ENCODE measurements at regions not wholly inside any gene's neighbourhood (a gene's known extent, or its start where the extent isn't known, plus 50 kb on each side); places are given as distances from the start of the nearest gene placed in this dataset.

DNA sequence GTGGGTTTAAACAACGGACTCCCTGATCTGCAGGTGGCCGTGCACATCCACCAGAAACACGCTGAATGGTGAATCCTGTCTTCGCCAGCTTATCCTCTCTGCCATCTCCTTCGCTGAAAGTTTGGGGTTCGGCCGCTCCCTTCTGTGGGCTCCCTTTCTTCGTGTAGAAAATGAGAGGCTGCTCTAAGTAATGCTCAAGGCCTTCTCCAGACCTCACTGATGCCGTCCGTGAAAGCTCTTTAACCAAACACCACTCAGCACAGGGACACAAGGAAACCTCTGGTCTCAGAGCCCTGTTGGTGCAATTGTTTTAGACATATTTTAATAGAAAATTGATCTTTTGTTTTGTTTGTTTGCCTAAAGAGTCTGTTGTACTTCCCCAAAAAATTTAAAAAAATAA, 596.5 kb downstream of the IRX1 start:
- no peaks in the 10 kb centered on the region for H3K9me3 ChIP-seq
- no peaks in the 10 kb centered on the region for H3K4me1 ChIP-seq (ENCODE audit: control insufficient read depth in 1 of 2, low read depth in 2 of 2)
- no peak for DNase-seq (ENCODE audit: low spot score)
- H3K36me3 ChIP-seq = no peaks in the 10 kb centered on the region
- H3K27ac ChIP-seq = no peak overlapping the region
- TF ChIP-seq, protein P1, sequence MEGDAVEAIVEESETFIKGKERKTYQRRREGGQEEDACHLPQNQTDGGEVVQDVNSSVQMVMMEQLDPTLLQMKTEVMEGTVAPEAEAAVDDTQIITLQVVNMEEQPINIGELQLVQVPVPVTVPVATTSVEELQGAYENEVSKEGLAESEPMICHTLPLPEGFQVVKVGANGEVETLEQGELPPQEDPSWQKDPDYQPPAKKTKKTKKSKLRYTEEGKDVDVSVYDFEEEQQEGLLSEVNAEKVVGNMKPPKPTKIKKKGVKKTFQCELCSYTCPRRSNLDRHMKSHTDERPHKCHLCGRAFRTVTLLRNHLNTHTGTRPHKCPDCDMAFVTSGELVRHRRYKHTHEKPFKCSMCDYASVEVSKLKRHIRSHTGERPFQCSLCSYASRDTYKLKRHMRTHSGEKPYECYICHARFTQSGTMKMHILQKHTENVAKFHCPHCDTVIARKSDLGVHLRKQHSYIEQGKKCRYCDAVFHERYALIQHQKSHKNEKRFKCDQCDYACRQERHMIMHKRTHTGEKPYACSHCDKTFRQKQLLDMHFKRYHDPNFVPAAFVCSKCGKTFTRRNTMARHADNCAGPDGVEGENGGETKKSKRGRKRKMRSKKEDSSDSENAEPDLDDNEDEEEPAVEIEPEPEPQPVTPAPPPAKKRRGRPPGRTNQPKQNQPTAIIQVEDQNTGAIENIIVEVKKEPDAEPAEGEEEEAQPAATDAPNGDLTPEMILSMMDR (IDR thresholded peaks at IDR 0.05) = no peak
- H3K27me3 ChIP-seq (replicated peaks; ENCODE audit: insufficient read depth) = no peaks in the 10 kb centered on the region
- no peak overlapping the region for H3K4me3 ChIP-seq
- no peak for ATAC-seq (ENCODE audit: insufficient number of reproducible peaks, low FRiP score, low read depth)

DNA sequence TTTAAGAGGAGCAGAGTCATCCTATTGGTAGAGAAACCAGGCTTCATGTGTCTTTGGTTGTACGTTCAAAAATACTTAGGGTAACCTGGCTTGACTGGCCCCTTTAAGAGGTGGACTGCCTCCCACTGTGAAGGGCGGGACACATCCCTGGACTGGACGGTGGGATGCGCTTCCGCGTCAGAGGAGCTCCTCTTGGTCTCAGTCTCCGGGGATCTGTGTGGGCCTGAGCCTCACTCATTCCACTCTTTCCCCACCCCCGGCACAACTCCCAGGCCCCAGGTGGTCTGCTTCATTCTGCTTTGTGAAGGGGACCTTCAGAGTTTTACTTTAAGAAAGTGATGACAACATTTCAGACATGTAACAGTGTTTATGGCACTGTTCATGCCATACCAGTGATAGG, 601.1 kb downstream of the IRX1 start:
- H3K4me3 ChIP-seq = no peak overlapping the region
- TF ChIP-seq, protein P1 (IDR thresholded peaks at IDR 0.05) = no peak
- H3K4me1 ChIP-seq (ENCODE audit: control insufficient read depth in 1 of 2, low read depth in 2 of 2) = no peaks in the 10 kb centered on the region
- no peak overlapping the region for H3K27ac ChIP-seq
- DNase-seq (ENCODE audit: low spot score) = no peak
- no peaks in the 10 kb centered on the region for H3K9me3 ChIP-seq
- no peak for ATAC-seq (ENCODE audit: insufficient number of reproducible peaks, low FRiP score, low read depth)
- no peaks in the 10 kb centered on the region for H3K27me3 ChIP-seq (replicated peaks; ENCODE audit: insufficient read depth)
- H3K36me3 ChIP-seq = no peaks in the 10 kb centered on the region

DNA sequence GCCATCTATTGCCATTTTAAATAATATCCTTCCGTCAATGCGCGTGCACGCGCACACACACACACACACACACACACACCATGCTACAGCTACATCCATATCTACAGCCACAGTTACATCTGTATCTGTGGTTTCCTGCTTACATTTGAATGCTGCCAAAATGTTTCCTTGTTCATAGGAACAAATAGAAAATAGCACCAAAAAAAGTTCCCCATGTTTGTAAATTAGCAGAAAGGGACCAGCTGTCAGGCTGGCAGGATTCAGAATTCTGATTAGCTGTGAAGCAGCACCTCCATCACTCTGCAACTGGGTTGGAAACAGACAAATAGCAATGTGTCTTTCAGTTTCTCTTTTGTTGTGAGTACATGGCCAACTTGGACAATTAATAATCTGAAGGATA, 601.5 kb downstream of the IRX1 start:
- TF ChIP-seq, protein P1 (IDR thresholded peaks at IDR 0.05) = no peak
- Histone ChIP-seq H3K27ac (no peak overlapping the region), H3K36me3 (no peaks in the 10 kb centered on the region), H3K9me3 (no peaks in the 10 kb centered on the region), H3K4me1 (ENCODE audit: control insufficient read depth in 1 of 2, low read depth in 2 of 2) (no peaks in the 10 kb centered on the region), H3K4me3 (no peak overlapping the region), H3K27me3 (replicated peaks; ENCODE audit: insufficient read depth) (no peaks in the 10 kb centered on the region)
- ATAC-seq (ENCODE audit: insufficient number of reproducible peaks, low FRiP score, low read depth) = no peak
- no peak for DNase-seq (ENCODE audit: low spot score)

DNA sequence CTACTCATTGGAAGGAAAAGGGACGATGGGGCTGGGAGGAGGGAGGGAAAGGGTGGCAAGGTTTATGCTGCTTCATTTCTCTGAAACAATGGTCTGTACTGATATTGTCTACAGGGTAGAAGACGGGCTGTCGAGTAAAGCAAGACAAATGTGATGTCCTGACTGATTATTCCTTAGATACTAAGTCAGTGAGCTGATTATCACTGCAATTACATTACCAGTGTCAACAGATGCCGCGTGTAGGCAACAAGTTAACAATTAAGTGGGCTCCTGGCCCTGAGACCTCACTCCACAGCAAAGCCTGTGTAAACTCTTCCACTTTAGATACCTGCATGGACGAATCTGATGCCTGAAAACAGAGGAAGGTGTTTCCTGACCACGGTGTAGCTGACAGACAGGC, 602.8 kb downstream of the IRX1 start:
- H3K4me1 ChIP-seq (ENCODE audit: control insufficient read depth in 1 of 2, low read depth in 2 of 2) = no peaks in the 10 kb centered on the region
- TF ChIP-seq, protein P1 (IDR thresholded peaks at IDR 0.05) = no peak
- no peak overlapping the region for H3K27ac ChIP-seq
- H3K4me3 ChIP-seq = no peak overlapping the region
- DNase-seq (ENCODE audit: low spot score) = no peak
- no peak for ATAC-seq (ENCODE audit: insufficient number of reproducible peaks, low FRiP score, low read depth)
- H3K36me3 ChIP-seq = no peaks in the 10 kb centered on the region
- H3K27me3 ChIP-seq (replicated peaks; ENCODE audit: insufficient read depth) = no peaks in the 10 kb centered on the region
- no peaks in the 10 kb centered on the region for H3K9me3 ChIP-seq

DNA sequence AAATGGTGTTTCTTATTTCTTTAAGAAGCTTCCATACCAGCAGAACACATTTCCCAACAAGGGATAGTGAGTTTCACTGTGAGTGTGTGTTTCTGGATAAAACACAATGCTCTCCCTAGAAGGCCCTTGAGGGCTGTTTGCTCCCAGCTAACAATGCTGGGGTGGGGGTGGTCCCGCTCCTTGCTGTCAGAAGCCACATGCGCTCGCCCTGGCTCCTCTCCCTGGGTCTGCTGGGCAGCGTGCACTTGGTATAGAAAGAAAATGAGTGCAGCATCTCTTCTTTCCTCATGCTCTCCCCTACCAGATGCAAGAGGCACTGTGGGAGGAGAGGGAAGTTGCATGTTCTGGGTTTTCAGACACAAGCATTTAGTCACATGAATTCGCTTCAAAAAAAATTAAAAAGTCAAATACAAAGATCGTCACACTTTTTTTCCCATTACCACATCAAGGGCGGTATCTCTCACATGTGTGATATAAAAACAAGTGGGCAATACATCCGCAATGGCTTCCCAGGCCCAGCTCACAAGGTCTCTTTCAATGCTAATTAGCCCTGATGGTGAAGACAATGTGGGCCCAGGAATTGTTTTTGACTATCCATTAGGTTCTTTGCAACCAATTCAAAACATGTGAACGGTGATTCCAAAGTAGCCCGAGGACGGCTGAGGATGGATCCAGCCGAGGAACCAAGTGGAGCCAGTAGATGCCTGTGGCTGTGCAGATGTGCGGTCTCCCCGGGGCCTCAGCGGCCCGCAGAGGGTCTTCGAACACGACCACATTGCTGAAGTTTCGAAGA, 603.6 kb downstream of the IRX1 start:
- no peak for ATAC-seq (ENCODE audit: insufficient number of reproducible peaks, low FRiP score, low read depth)
- no peak for DNase-seq (ENCODE audit: low spot score)

More for the DNA sequence above, 603.6 kb downstream of the IRX1 start:
- Histone ChIP-seq H3K27ac (no peak overlapping the region), H3K9me3 (no peaks in the 10 kb centered on the region), H3K27me3 (replicated peaks; ENCODE audit: insufficient read depth) (no peaks in the 10 kb centered on the region), H3K4me1 (ENCODE audit: control insufficient read depth in 1 of 2, low read depth in 2 of 2) (no peaks in the 10 kb centered on the region), H3K36me3 (no peaks in the 10 kb centered on the region), H3K4me3 (no peak overlapping the region)
- TF ChIP-seq, protein P1 (IDR thresholded peaks at IDR 0.05) = no peak

All from thoracic aorta (tissue), 2 donors.